SK-N-SH (cell line): ENCODE measurements at regions not wholly inside any gene's neighbourhood (a gene's known extent, or its start where the extent isn't known, plus 50 kb on each side); places are given as distances from the start of the nearest gene placed in this dataset.

Experiments used
- CTCF ChIA-PET: fragments of 300-600, 350-600 bp; formaldehyde crosslinking; extraction: SDS; loops from one replicate; lab custom pipeline; 2021; lab: Yijun Ruan, JAX
- POLR2A ChIA-PET: fragments of 350-600 bp; sonication (Branson Sonifier 250); formaldehyde crosslinking; extraction: SDS; loops from one replicate; lab custom pipeline; 2020; ENCODE audit warnings: antibody characterized with exemption, inconsistent platforms; lab: Yijun Ruan, JAX
- DNase-seq: peaks from one replicate; pipeline ENCODE4 v3.0.0; 2012
- H2AFZ ChIP-seq: fragments of 200-600 bp; sonication (generic); 2 replicates; pipeline ENCODE4 v1.8.1; 2016; ENCODE audit warnings: antibody characterized with exemption, mild to moderate bottlenecking, low read depth
- H3F3A ChIP-seq: fragments of 200-600 bp; sonication (generic); replicated peaks from 2 replicates; pipeline ENCODE3; 2016; ENCODE audit warnings: antibody characterized with exemption, mild to moderate bottlenecking; ENCODE audit not compliant: insufficient read depth
- H3K27ac ChIP-seq, 2 experiments: fragments of 200-500 bp in 1 of 2; fragments of 200-600 bp in 1 of 2; sonication (Bioruptor generic) in 1 of 2; sonication (generic), shearing (Covaris generic) in 1 of 2; 2 replicates each; pipeline versions ENCODE4 v1.5.1 to v1.6.1; 2014 to 2016; ENCODE audit warnings: low read depth in 2 of 2, inconsistent platforms in 1 of 2, low read length in 1 of 2, mild to moderate bottlenecking in 1 of 2, mixed read lengths in 1 of 2
- H3K27me3 ChIP-seq: fragments of 200-600 bp; sonication (generic), shearing (Covaris generic); 2 replicates; pipeline ENCODE4 v1.6.1; 2016; ENCODE audit warnings: mixed run types; ENCODE audit not compliant: insufficient read depth
- H3K36me3 ChIP-seq, 2 experiments: fragments of 200-500 bp in 1 of 2; fragments of 200-600 bp in 1 of 2; sonication (Bioruptor generic) in 1 of 2; sonication (generic) in 1 of 2; replicated peaks in 1 of 2; 2 replicates each; pipeline versions ENCODE3 to v1.5.1; 2014 to 2016; ENCODE audit warnings: low read length in 1 of 2, mild to moderate bottlenecking in 1 of 2; ENCODE audit not compliant: insufficient read depth in 2 of 2, control insufficient read depth in 1 of 2
- H3K4me1 ChIP-seq, 2 experiments: fragments of 200-500 bp in 1 of 2; fragments of 200-600 bp in 1 of 2; sonication (Bioruptor generic) in 1 of 2; sonication (generic), shearing (Covaris generic) in 1 of 2; 2 replicates each; pipeline versions ENCODE4 v1.5.1 to v1.6.1; 2014 to 2016; ENCODE audit warnings: low read depth in 1 of 2, low read length in 1 of 2, mixed run types in 1 of 2; ENCODE audit not compliant: insufficient read depth in 2 of 2, control insufficient read depth in 1 of 2
- H3K4me2 ChIP-seq: fragments of 200-600 bp; sonication (generic), shearing (Covaris generic); 2 replicates; pipeline ENCODE4 v1.6.1; 2017; ENCODE audit warnings: mixed run types
- H3K4me3 ChIP-seq, 2 experiments: fragments of 200-500 bp in 1 of 2; fragments of 200-600 bp in 1 of 2; sonication (Bioruptor generic) in 1 of 2; sonication (generic), shearing (Covaris generic) in 1 of 2; 2 replicates each; pipeline versions ENCODE4 v1.5.1 to v1.8.1; 2014 to 2016; ENCODE audit warnings: low read depth in 2 of 2, inconsistent platforms in 1 of 2, low read length in 1 of 2, mild to moderate bottlenecking in 1 of 2, mixed read lengths in 1 of 2, moderate library complexity in 1 of 2
- H3K79me2 ChIP-seq: fragments of 200-600 bp; sonication (generic); 2 replicates; pipeline ENCODE4 v1.8.1; 2017; ENCODE audit warnings: mild to moderate bottlenecking; ENCODE audit not compliant: insufficient read depth
- H3K9ac ChIP-seq: fragments of 200-600 bp; sonication (generic); 2 replicates; pipeline ENCODE4 v1.6.1; 2017; ENCODE audit warnings: mixed run types
- H3K9me2 ChIP-seq: fragments of 200-600 bp; sonication (generic); 2 replicates; pipeline ENCODE4 v1.6.1; 2017; ENCODE audit warnings: mixed run types
- H3K9me3 ChIP-seq: fragments of 200-600 bp; sonication (generic); 2 replicates; pipeline ENCODE4 v1.6.1; 2017; ENCODE audit warnings: mixed run types, mild to moderate bottlenecking, moderate library complexity
- H4K20me1 ChIP-seq: fragments of 200-600 bp; sonication (generic); 2 replicates; pipeline ENCODE4 v1.6.1; 2017; ENCODE audit warnings: mild to moderate bottlenecking, mixed run types; ENCODE audit not compliant: insufficient read depth
- FOSL2 ChIP-seq: IDR thresholded peaks from 2 replicates; pipeline ENCODE4 v1.4.0; 2012; ENCODE audit warnings: low read depth, mild to moderate bottlenecking, moderate library complexity, borderline replicate concordance
- FOXJ3 ChIP-seq: sonication (generic); formaldehyde crosslinking; IDR thresholded peaks from 2 replicates; pipeline ENCODE4 v1.5.1; 2020; ENCODE audit warnings: mild to moderate bottlenecking, missing genetic modification reagents
- GABPA ChIP-seq: IDR thresholded peaks from 2 replicates; pipeline ENCODE4 v1.4.0; 2012; ENCODE audit warnings: low read depth, mild to moderate bottlenecking
- JUND ChIP-seq: IDR thresholded peaks from 2 replicates; pipeline ENCODE4 v1.4.0; 2012
- MEF2A ChIP-seq: IDR thresholded peaks from 2 replicates; pipeline ENCODE4 v1.4.0; 2012; ENCODE audit warnings: low read depth, borderline replicate concordance
- MXI1 ChIP-seq: IDR thresholded peaks from 2 replicates; pipeline ENCODE4 v1.6.1; 2012; ENCODE audit warnings: mild to moderate bottlenecking, low read depth, low read length, improper control_type of control experiment
- NRF1 ChIP-seq: IDR thresholded peaks from 2 replicates; pipeline ENCODE4 v1.6.1; 2012; ENCODE audit warnings: low read depth, mild to moderate bottlenecking, low read length
- POLR2AphosphoS5 ChIP-seq: IDR thresholded peaks from 2 replicates; pipeline ENCODE4 v1.6.1; 2012; ENCODE audit warnings: low read depth, low read length
- RAD21 ChIP-seq: IDR thresholded peaks from 2 replicates; pipeline ENCODE4 v1.6.1; 2012; ENCODE audit warnings: mild to moderate bottlenecking, low read length
- RCOR1 ChIP-seq: fragments of 150-350 bp; IDR thresholded peaks from 2 replicates; pipeline ENCODE4 v1.6.1; 2017; ENCODE audit warnings: antibody characterized with exemption, low read length
- RFX5 ChIP-seq: IDR thresholded peaks from 2 replicates; pipeline ENCODE4 v1.6.1; 2012; ENCODE audit warnings: mild to moderate bottlenecking, improper control_type of control experiment, low read length
- SIN3A ChIP-seq: IDR thresholded peaks from 2 replicates; pipeline ENCODE4 v1.6.1; 2012; ENCODE audit warnings: low read depth, mild to moderate bottlenecking, low read length, moderate library complexity, borderline replicate concordance
- SMC3 ChIP-seq: IDR thresholded peaks from 2 replicates; pipeline ENCODE4 v1.6.1; 2012; ENCODE audit warnings: low read depth, low read length, improper control_type of control experiment
- TAF1 ChIP-seq: IDR thresholded peaks from 2 replicates; pipeline ENCODE4 v1.6.1; 2012; ENCODE audit warnings: low read depth, mild to moderate bottlenecking, low read length, moderate library complexity, borderline replicate concordance
- YY1 ChIP-seq: IDR thresholded peaks from 2 replicates; pipeline ENCODE4 v1.4.0; 2012; ENCODE audit warnings: low read depth, mild to moderate bottlenecking
- WGBS: methylation state at CpG from one replicate; pipeline ENCODE4 v1.1.6; 2017; ENCODE audit warnings: low lambda C conversion rate; 5-methylcytosine and 5-hydroxymethylcytosine counted together
- TF ChIP-seq, protein P1 (sequence below): IDR thresholded peaks from 2 replicates; pipeline ENCODE4 v1.4.0; 2012; ENCODE audit warnings: low read depth, borderline replicate concordance
- TF ChIP-seq, protein P2 (sequence below): fragments of 150-350 bp; IDR thresholded peaks from 2 replicates; pipeline ENCODE4 v1.6.1; 2017; ENCODE audit warnings: antibody characterized with exemption, low read length, low read depth, borderline replicate concordance

DNA sequence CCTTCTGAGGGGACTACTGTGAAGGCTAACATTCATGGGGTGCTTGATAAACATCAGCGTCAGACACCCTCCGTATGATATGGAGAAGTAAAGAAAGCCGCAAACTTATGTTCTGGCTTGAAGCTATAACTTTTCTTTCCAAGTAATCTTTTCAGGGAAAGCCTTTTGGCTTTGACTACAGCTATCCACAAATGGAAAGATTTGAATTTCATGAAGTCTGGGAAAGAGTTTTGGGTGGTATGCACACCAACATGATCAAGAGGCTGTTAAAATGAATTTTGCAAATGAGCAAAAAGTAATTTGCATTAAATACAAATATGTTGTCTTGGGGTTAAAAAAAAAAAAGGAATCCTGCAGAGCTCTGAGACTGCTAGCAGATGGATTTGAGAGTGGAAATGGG lies 114.8 kb upstream of the LIMCH1 start (continued):
- TF ChIP-seq SMC3 (no peak), POLR2AphosphoS5 (no peak), FOXJ3 (CRISPR knock-in tag) (no peak), SIN3A (no peak), TAF1 (no peak)
- TF ChIP-seq, all 33 proteins: peak for 0

DNA sequence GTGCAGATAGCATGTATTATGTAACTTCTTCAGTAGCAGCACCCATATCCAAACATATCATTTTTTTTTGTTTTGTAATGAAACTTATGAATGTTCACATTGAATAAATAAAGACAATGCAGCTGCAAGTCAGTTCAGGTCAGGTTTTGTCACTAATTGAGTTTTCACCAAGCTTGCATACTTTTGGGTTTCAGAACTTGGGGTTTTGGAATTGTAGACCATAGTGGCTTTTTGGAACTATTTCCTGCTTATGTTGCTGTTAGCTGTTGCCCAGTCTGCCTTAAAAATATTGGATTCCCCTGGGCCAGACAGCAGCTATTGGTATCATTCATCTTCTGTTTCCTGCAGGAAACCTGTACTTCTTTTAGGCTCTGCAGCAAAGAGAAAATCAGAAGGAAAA lies 113.4 kb upstream of the LIMCH1 start:
- H3K9me3 ChIP-seq = no peaks in the 10 kb centered on the region
- TF ChIP-seq, protein P1, sequence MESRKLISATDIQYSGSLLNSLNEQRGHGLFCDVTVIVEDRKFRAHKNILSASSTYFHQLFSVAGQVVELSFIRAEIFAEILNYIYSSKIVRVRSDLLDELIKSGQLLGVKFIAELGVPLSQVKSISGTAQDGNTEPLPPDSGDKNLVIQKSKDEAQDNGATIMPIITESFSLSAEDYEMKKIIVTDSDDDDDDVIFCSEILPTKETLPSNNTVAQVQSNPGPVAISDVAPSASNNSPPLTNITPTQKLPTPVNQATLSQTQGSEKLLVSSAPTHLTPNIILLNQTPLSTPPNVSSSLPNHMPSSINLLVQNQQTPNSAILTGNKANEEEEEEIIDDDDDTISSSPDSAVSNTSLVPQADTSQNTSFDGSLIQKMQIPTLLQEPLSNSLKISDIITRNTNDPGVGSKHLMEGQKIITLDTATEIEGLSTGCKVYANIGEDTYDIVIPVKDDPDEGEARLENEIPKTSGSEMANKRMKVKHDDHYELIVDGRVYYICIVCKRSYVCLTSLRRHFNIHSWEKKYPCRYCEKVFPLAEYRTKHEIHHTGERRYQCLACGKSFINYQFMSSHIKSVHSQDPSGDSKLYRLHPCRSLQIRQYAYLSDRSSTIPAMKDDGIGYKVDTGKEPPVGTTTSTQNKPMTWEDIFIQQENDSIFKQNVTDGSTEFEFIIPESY = no peak
- TF ChIP-seq GABPA (no peak), JUND (no peak), FOSL2 (no peak), RAD21 (no peak), NRF1 (no peak), MXI1 (no peak), YY1 (no peak), MEF2A (no peak), FOXJ3 (CRISPR knock-in tag) (no peak)
- TF ChIP-seq, protein P2, sequence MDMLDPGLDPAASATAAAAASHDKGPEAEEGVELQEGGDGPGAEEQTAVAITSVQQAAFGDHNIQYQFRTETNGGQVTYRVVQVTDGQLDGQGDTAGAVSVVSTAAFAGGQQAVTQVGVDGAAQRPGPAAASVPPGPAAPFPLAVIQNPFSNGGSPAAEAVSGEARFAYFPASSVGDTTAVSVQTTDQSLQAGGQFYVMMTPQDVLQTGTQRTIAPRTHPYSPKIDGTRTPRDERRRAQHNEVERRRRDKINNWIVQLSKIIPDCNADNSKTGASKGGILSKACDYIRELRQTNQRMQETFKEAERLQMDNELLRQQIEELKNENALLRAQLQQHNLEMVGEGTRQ = no peak
- H3K4me2 ChIP-seq = no peak overlapping the region
- no peak overlapping the region for H2AFZ ChIP-seq
- H3K36me3 ChIP-seq = no peaks in the 10 kb centered on the region
- H3K79me2 ChIP-seq = no peaks in the 10 kb centered on the region
- no peak overlapping the region for H3K4me3 ChIP-seq
- ChIA-PET POLR2A (no interaction called here), CTCF (no interaction called here)
- DNase-seq = no peak
- no peaks in the 10 kb centered on the region for H3F3A ChIP-seq
- no peaks in the 10 kb centered on the region for H3K27me3 ChIP-seq
- H3K27ac ChIP-seq = no peak overlapping the region
- H3K4me1 ChIP-seq = peaks cover 0 to 9% of the 10 kb centered on the region in 2 experiments; a peak in 2 of 4 replicates
- no peak overlapping the region for H3K9ac ChIP-seq
- no peaks in the 10 kb centered on the region for H4K20me1 ChIP-seq
- no peaks in the 10 kb centered on the region for H3K9me2 ChIP-seq

DNA sequence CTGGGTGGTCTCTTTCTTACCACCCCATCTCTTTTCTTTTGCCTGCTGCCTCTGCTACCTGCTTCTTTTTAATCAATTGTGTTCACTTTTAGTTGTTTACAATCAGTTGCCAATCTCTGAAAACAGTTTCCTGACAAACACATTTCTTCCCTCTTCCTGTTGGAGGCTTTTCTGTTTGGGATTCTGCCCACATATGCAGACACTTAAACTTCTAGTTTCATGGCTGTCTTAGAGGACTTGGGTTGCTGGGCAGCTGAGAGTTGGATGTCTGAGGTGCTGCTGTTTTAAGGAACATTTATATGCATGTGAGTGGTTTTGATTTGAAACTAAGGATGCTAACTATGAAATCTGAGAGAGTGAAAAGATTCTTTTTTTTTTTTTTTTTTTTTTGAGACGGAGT lies 112.3 kb upstream of the LIMCH1 start:
- TF ChIP-seq GABPA (no peak), RFX5 (no peak), RCOR1 (no peak), TAF1 (no peak)
- H2AFZ ChIP-seq = no peak overlapping the region

More for the DNA sequence above, 112.3 kb upstream of the LIMCH1 start:
- POLR2A ChIA-PET = no interaction called here
- Histone ChIP-seq H3K9me2 (no peaks in the 10 kb centered on the region), H3K9me3 (no peaks in the 10 kb centered on the region), H3K79me2 (no peaks in the 10 kb centered on the region), H3K36me3 (no peaks in the 10 kb centered on the region), H3K4me2 (no peak overlapping the region), H3F3A (no peaks in the 10 kb centered on the region), H3K4me3 (no peak overlapping the region), H3K9ac (no peak overlapping the region), H4K20me1 (no peaks in the 10 kb centered on the region), H3K27me3 (no peaks in the 10 kb centered on the region), H3K27ac (no peak overlapping the region), H3K4me1 (peaks cover 0 to 9% of the 10 kb centered on the region in 2 experiments; a peak in 2 of 4 replicates)
- CTCF ChIA-PET = no interaction called here
- DNase-seq = no peak
- 100% methylated on average over 1 of the region's 1 CpG for WGBS
